HepG2 (cell line): ENCODE measurements at regions not wholly inside any gene's neighbourhood (a gene's known extent, or its start where the extent isn't known, plus 50 kb on each side); places are given as distances from the start of the nearest gene placed in this dataset.

Experiments
- ATAC-seq: fragments of 200-7000 bp; cut with Tn5 transposase; 3 replicates; pipeline ENCODE4 v1.9.1; 2020; ENCODE audit warnings: mild to moderate bottlenecking, moderate library complexity
- BruUV-seq: library from RNA; stranded (reverse); fragments of 400-500 nt; replicated peaks from 2 replicates; lab custom pipeline; 2021; lab: Mats Ljungman, UMichigan
- CTCF ChIA-PET: fragments of 300-600 bp; formaldehyde crosslinking; extraction: SDS; loops from one replicate; lab custom pipeline; 2021; ENCODE audit warnings: low total read pairs, inconsistent platforms, low intra/inter-chr PET ratio; lab: Yijun Ruan, JAX
- POLR2A ChIA-PET: fragments of 350-600 bp; sonication (Branson Sonifier 250); formaldehyde crosslinking; loops from one replicate; lab custom pipeline; 2020; ENCODE audit warnings: antibody characterized with exemption, inconsistent platforms; lab: Yijun Ruan, JAX
- DNase-seq: peaks from one replicate; pipeline ENCODE4 v3.0.0-alpha.2; 2015; ENCODE audit warnings: low spot score
- FAIRE-seq: peaks from 3 replicates; lab custom pipeline; 2011; peaks lifted over from hg19 to GRCh38; lab: Jason Lieb, UNC
- H2AFZ ChIP-seq: one replicate; pipeline ENCODE4 v1.6.1; 2011; ENCODE audit warnings: low read length, inconsistent platforms
- H3K27ac ChIP-seq: fragments of 300-600 bp; 3 replicates; pipeline ENCODE4 v1.8.0; 2011; ENCODE audit warnings: mixed run types, mild to moderate bottlenecking, mixed read lengths, low read length, inconsistent platforms; ENCODE audit not compliant: insufficient read depth; ENCODE audit errors: extremely low read length
- H3K27me3 ChIP-seq, 2 experiments: fragments of 200-600 bp in 1 of 2; 2 replicates in 1 of 2; 3 replicates in 1 of 2; pipeline versions ENCODE4 v1.6.0 to v1.8.0; 2011; ENCODE audit warnings: low read length in 2 of 2, mild to moderate bottlenecking in 2 of 2, moderate library complexity in 2 of 2, inconsistent platforms in 1 of 2; ENCODE audit not compliant: insufficient read depth in 2 of 2, control insufficient read depth in 1 of 2
- H3K36me3 ChIP-seq, 2 experiments: fragments of 200-600 bp in 1 of 2; replicated peaks in 1 of 2; 2 replicates in 1 of 2; 3 replicates in 1 of 2; pipeline versions ENCODE4 v1.5.1 to v1.8.0; 2011; ENCODE audit warnings: low read length in 2 of 2, inconsistent platforms in 1 of 2; ENCODE audit not compliant: insufficient read depth in 2 of 2, control insufficient read depth in 1 of 2
- H3K4me1 ChIP-seq: 2 replicates; pipeline ENCODE4 v1.5.1; 2012; ENCODE audit warnings: low read length, inconsistent platforms; ENCODE audit not compliant: insufficient read depth
- H3K4me2 ChIP-seq: 2 replicates; pipeline ENCODE4 v1.6.0; 2011; ENCODE audit warnings: low read depth, low read length, inconsistent platforms
- H3K4me3 ChIP-seq, 3 experiments: fragments of 200-600 bp in 1 of 3; sonication (generic), shearing (Covaris generic) in 1 of 3; replicated peaks in 1 of 3; 2 replicates each; pipeline ENCODE4 v1.5.1; 2011 to 2016; ENCODE audit warnings: low read length in 3 of 3, inconsistent platforms in 2 of 3, low read depth in 2 of 3, mild to moderate bottlenecking in 2 of 3, control low read depth in 1 of 3, mixed read lengths in 1 of 3; ENCODE audit not compliant: insufficient read depth in 1 of 3
- H3K79me2 ChIP-seq: one replicate; pipeline ENCODE4 v1.6.1; 2011; ENCODE audit warnings: low read length, inconsistent platforms; ENCODE audit not compliant: insufficient read depth
- H3K9ac ChIP-seq: 2 replicates; pipeline ENCODE4 v1.6.0; 2011; ENCODE audit warnings: mild to moderate bottlenecking, low read depth, low read length, inconsistent platforms; ENCODE audit not compliant: insufficient read depth
- H3K9me3 ChIP-seq: 2 replicates; pipeline ENCODE4 v1.5.1; 2012; ENCODE audit warnings: mild to moderate bottlenecking, low read length
- H4K20me1 ChIP-seq: 2 replicates; pipeline ENCODE4 v1.6.0; 2011; ENCODE audit warnings: inconsistent platforms, mild to moderate bottlenecking, low read length, moderate library complexity; ENCODE audit not compliant: insufficient read depth
- HNRNPL ChIP-seq: fragments of 200-400 bp; formaldehyde crosslinking; IDR thresholded peaks from 2 replicates; pipeline ENCODE4 v1.6.1; 2017; ENCODE audit warnings: mild to moderate bottlenecking, low read depth, low read length
- KDM2A ChIP-seq: sonication (generic); formaldehyde crosslinking; IDR thresholded peaks from 2 replicates; pipeline ENCODE4 v1.4.0; 2020; ENCODE audit warnings: low read depth, missing genetic modification reagents, borderline replicate concordance
- MED8 ChIP-seq: sonication (generic); formaldehyde crosslinking; IDR thresholded peaks from 2 replicates; pipeline ENCODE4 v1.8.1; 2023; ENCODE audit warnings: mild to moderate bottlenecking, missing genetic modification reagents; ENCODE audit not compliant: insufficient replicate concordance
- NFE2L2 ChIP-seq: fragments of 150-350 bp; IDR thresholded peaks from 2 replicates; pipeline ENCODE4 v1.6.1; 2014; ENCODE audit warnings: low read length
- POLR2AphosphoS2 ChIP-seq: IDR thresholded peaks from 2 replicates; pipeline ENCODE4 v1.6.1; 2011; ENCODE audit warnings: low read depth, low read length, improper control_type of control experiment
- THAP11 ChIP-seq: IDR thresholded peaks from 2 replicates; pipeline ENCODE4 v1.6.1; 2016; ENCODE audit warnings: missing biosample characterization, missing genetic modification reagents
- ZMYM4 ChIP-seq: sonication (generic); formaldehyde crosslinking; IDR thresholded peaks from 2 replicates; pipeline ENCODE4 v1.8.1; 2023; ENCODE audit warnings: mild to moderate bottlenecking, missing genetic modification reagents
- WGBS: methylation state at CpG from one replicate; pipeline ENCODE4 v1.1.6; 2017; ENCODE audit warnings: low lambda C conversion rate; 5-methylcytosine and 5-hydroxymethylcytosine counted together
- in situ Hi-C: cut with HindIII; loops from 2 replicates; pipeline ENCODE4 v1.10.0; 2017; ENCODE audit warnings: low pct_unique_long_range_greater_than_20kb; ENCODE audit not compliant: extremely low pct_ligation_motif_present
- intact Hi-C: fragments of 100-400 bp; cut with micrococcal nuclease; formaldehyde crosslinking; loops from one replicate; pipeline ENCODE4 v1.10.0; 2022; ENCODE audit not compliant: unreplicated experiment
- TF ChIP-seq, protein P1 (sequence below): sonication (generic); formaldehyde crosslinking; conservative IDR thresholded peaks from 2 replicates; pipeline ENCODE4 v1.5.0; 2020; ENCODE audit warnings: missing genetic modification reagents
- TF ChIP-seq, protein P2 (sequence below): sonication (generic); formaldehyde crosslinking; IDR thresholded peaks from 2 replicates; pipeline ENCODE4 v1.9.0; 2021; ENCODE audit warnings: missing genetic modification reagents, borderline replicate concordance
- TF ChIP-seq, protein P3 (sequence below): sonication (generic); formaldehyde crosslinking; IDR thresholded peaks from 2 replicates; pipeline ENCODE4 v1.5.1; 2020; ENCODE audit warnings: mild to moderate bottlenecking, missing genetic modification reagents, moderate library complexity
- TF ChIP-seq, protein P4 (sequence below): sonication (generic); formaldehyde crosslinking; conservative IDR thresholded peaks from 2 replicates; pipeline ENCODE4 v1.8.1; 2023; ENCODE audit warnings: missing genetic modification reagents
- TF ChIP-seq, protein P5 (sequence below): sonication (generic); formaldehyde crosslinking; IDR thresholded peaks from 2 replicates; pipeline ENCODE4 v1.8.0; 2022; ENCODE audit warnings: missing genetic modification reagents, low read depth, mild to moderate bottlenecking, borderline replicate concordance

DNA sequence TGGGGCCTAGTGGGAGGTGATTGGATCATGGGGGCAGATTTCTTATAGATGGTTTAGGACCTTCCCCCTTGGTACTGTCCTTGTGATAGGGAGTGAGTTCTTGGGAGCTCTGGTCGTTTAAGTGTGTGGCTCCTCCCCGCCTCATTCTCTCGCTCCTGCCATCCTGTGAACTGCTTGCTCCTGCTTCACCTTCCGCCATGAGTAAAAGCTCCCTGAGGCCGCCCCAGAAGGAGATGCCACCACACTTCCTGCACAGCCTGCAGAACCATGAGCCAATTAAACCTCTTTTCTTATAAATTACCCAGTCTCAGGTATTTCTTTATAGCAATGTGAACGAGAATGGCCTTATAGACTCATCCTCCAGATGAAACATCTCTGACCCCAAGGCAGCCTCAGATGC is 101.5 kb downstream of the KCNF1 start:
- POLR2A ChIA-PET = no interaction called here
- Histone ChIP-seq H3K4me2 (no peak overlapping the region), H3K4me3 (no peak overlapping the region), H3K9ac (no peak overlapping the region), H3K9me3 (peaks cover 12% of the 10 kb centered on the region), H3K79me2 (no peaks in the 10 kb centered on the region), H4K20me1 (no peaks in the 10 kb centered on the region), H3K36me3 (no peaks in the 10 kb centered on the region), H3K4me1 (no peaks in the 10 kb centered on the region), H3K27me3 (peaks cover 0 to 51% of the 10 kb centered on the region in 2 experiments; a peak in 3 of 5 replicates), H3K27ac (no peak overlapping the region), H2AFZ (no peak overlapping the region)
- CTCF ChIA-PET = no interaction called here
- FAIRE-seq = no peak
- in situ Hi-C loops = no loop called here
- intact Hi-C loops = no loop called here
- no TSS peak for BruUV-seq
- 12% methylated on average over 6 of the region's 6 CpGs for WGBS
- TF ChIP-seq, protein P1, sequence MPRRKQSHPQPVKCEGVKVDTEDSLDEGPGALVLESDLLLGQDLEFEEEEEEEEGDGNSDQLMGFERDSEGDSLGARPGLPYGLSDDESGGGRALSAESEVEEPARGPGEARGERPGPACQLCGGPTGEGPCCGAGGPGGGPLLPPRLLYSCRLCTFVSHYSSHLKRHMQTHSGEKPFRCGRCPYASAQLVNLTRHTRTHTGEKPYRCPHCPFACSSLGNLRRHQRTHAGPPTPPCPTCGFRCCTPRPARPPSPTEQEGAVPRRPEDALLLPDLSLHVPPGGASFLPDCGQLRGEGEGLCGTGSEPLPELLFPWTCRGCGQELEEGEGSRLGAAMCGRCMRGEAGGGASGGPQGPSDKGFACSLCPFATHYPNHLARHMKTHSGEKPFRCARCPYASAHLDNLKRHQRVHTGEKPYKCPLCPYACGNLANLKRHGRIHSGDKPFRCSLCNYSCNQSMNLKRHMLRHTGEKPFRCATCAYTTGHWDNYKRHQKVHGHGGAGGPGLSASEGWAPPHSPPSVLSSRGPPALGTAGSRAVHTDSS (CRISPR knock-in tag) = no peak
- TF ChIP-seq NFE2L2 (no peak), KDM2A (CRISPR knock-in tag) (no peak), POLR2AphosphoS2 (no peak), MED8 (no peak), HNRNPL (no peak), THAP11 (no peak), ZMYM4 (CRISPR knock-in tag) (no peak)
- TF ChIP-seq, protein P2, sequence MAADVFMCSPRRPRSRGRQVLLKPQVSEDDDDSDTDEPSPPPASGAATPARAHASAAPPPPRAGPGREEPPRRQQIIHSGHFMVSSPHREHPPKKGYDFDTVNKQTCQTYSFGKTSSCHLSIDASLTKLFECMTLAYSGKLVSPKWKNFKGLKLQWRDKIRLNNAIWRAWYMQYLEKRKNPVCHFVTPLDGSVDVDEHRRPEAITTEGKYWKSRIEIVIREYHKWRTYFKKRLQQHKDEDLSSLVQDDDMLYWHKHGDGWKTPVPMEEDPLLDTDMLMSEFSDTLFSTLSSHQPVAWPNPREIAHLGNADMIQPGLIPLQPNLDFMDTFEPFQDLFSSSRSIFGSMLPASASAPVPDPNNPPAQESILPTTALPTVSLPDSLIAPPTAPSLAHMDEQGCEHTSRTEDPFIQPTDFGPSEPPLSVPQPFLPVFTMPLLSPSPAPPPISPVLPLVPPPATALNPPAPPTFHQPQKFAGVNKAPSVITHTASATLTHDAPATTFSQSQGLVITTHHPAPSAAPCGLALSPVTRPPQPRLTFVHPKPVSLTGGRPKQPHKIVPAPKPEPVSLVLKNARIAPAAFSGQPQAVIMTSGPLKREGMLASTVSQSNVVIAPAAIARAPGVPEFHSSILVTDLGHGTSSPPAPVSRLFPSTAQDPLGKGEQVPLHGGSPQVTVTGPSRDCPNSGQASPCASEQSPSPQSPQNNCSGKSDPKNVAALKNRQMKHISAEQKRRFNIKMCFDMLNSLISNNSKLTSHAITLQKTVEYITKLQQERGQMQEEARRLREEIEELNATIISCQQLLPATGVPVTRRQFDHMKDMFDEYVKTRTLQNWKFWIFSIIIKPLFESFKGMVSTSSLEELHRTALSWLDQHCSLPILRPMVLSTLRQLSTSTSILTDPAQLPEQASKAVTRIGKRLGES (CRISPR knock-in tag) = no peak
- TF ChIP-seq, protein P3, sequence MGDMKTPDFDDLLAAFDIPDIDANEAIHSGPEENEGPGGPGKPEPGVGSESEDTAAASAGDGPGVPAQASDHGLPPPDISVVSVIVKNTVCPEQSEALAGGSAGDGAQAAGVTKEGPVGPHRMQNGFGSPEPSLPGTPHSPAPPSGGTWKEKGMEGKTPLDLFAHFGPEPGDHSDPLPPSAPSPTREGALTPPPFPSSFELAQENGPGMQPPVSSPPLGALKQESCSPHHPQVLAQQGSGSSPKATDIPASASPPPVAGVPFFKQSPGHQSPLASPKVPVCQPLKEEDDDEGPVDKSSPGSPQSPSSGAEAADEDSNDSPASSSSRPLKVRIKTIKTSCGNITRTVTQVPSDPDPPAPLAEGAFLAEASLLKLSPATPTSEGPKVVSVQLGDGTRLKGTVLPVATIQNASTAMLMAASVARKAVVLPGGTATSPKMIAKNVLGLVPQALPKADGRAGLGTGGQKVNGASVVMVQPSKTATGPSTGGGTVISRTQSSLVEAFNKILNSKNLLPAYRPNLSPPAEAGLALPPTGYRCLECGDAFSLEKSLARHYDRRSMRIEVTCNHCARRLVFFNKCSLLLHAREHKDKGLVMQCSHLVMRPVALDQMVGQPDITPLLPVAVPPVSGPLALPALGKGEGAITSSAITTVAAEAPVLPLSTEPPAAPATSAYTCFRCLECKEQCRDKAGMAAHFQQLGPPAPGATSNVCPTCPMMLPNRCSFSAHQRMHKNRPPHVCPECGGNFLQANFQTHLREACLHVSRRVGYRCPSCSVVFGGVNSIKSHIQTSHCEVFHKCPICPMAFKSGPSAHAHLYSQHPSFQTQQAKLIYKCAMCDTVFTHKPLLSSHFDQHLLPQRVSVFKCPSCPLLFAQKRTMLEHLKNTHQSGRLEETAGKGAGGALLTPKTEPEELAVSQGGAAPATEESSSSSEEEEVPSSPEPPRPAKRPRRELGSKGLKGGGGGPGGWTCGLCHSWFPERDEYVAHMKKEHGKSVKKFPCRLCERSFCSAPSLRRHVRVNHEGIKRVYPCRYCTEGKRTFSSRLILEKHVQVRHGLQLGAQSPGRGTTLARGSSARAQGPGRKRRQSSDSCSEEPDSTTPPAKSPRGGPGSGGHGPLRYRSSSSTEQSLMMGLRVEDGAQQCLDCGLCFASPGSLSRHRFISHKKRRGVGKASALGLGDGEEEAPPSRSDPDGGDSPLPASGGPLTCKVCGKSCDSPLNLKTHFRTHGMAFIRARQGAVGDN (CRISPR knock-in tag) = no peak
- TF ChIP-seq, protein P4, sequence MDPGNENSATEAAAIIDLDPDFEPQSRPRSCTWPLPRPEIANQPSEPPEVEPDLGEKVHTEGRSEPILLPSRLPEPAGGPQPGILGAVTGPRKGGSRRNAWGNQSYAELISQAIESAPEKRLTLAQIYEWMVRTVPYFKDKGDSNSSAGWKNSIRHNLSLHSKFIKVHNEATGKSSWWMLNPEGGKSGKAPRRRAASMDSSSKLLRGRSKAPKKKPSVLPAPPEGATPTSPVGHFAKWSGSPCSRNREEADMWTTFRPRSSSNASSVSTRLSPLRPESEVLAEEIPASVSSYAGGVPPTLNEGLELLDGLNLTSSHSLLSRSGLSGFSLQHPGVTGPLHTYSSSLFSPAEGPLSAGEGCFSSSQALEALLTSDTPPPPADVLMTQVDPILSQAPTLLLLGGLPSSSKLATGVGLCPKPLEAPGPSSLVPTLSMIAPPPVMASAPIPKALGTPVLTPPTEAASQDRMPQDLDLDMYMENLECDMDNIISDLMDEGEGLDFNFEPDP (CRISPR knock-in tag) = no peak
- TF ChIP-seq, protein P5, sequence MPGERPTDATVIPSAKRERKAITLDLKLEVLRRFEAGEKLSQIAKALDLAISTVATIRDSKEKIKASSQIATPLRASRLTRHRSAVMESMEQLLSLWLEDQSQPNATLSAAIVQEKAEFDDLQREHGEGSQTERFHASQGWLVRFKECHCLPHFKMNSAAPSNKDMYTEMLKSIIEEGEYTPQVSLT (CRISPR knock-in tag) = no peak
- ATAC-seq = no peak
- no peak for DNase-seq
